ENCODE measurements at regions not wholly inside any gene's neighbourhood (a gene's known extent, or its start where the extent isn't known, plus 50 kb on each side); places are given as distances from the start of the nearest gene placed in this dataset.

GRCh38 chr9:99579964-99580363 is 241.7 kb upstream of the NR4A3 start:
- DNase-seq: no peak
- no peak overlapping the region for H3K9ac ChIP-seq (ENCODE audit: low read length in 3 of 3)
- no peaks in the 10 kb centered on the region for H3K4me1 ChIP-seq (ENCODE audit: control insufficient read depth in 2 of 3, insufficient read depth in 2 of 3, low read depth in 1 of 3, low read length in 3 of 3)
- intact Hi-C loops (cut with DNase I): no loop called here
- H3K27ac ChIP-seq (ENCODE audit: low read depth in 2 of 2, low read length in 2 of 2): no peak overlapping the region
- no peak overlapping the region for H3K4me3 ChIP-seq (ENCODE audit: low read length in 3 of 3)
- H3K36me3 ChIP-seq (ENCODE audit: control insufficient read depth in 2 of 3, insufficient read depth in 3 of 3, low read length in 3 of 3): no peaks in the 10 kb centered on the region
- H3K9me3 ChIP-seq (ENCODE audit: control insufficient read depth in 2 of 3, insufficient read depth in 1 of 3, low read length in 3 of 3): no peaks in the 10 kb centered on the region
- TF ChIP-seq CTCF (IDR thresholded peaks at IDR 0.05; ENCODE audit: borderline replicate concordance, extremely low read depth, insufficient read depth): no peak
- H3K27me3 ChIP-seq (ENCODE audit: control insufficient read depth, insufficient read depth, low read length): no peaks in the 10 kb centered on the region
- no peak for FAIRE-seq

GRCh38 chr9:99582814-99583213 is 238.9 kb upstream of the NR4A3 start:
- no peak for FAIRE-seq
- Histone ChIP-seq H3K4me1 (ENCODE audit: control insufficient read depth in 2 of 3, insufficient read depth in 2 of 3, low read depth in 1 of 3, low read length in 3 of 3) (no peaks in the 10 kb centered on the region), H3K4me3 (ENCODE audit: low read length in 3 of 3) (no peak overlapping the region), H3K9me3 (ENCODE audit: control insufficient read depth in 2 of 3, insufficient read depth in 1 of 3, low read length in 3 of 3) (no peaks in the 10 kb centered on the region), H3K36me3 (ENCODE audit: control insufficient read depth in 2 of 3, insufficient read depth in 3 of 3, low read length in 3 of 3) (no peaks in the 10 kb centered on the region), H3K9ac (ENCODE audit: low read length in 3 of 3) (no peak overlapping the region), H3K27me3 (ENCODE audit: control insufficient read depth, insufficient read depth, low read length) (no peaks in the 10 kb centered on the region), H3K27ac (ENCODE audit: low read depth in 2 of 2, low read length in 2 of 2) (no peak overlapping the region)
- no peak for TF ChIP-seq CTCF (IDR thresholded peaks at IDR 0.05; ENCODE audit: borderline replicate concordance, extremely low read depth, insufficient read depth)
- no peak for DNase-seq
- intact Hi-C loops (cut with DNase I): no loop called here

- FAIRE-seq: no peak
- DNase-seq: no peak
- intact Hi-C loops (cut with DNase I): no loop called here
- Histone ChIP-seq H3K36me3 (ENCODE audit: control insufficient read depth in 2 of 3, insufficient read depth in 3 of 3, low read length in 3 of 3) (no peaks in the 10 kb centered on the region), H3K27me3 (ENCODE audit: control insufficient read depth, insufficient read depth, low read length) (no peaks in the 10 kb centered on the region), H3K27ac (ENCODE audit: low read depth in 2 of 2, low read length in 2 of 2) (no peak overlapping the region), H3K4me1 (ENCODE audit: control insufficient read depth in 2 of 3, insufficient read depth in 2 of 3, low read depth in 1 of 3, low read length in 3 of 3) (no peaks in the 10 kb centered on the region), H3K9ac (ENCODE audit: low read length in 3 of 3) (no peak overlapping the region), H3K4me3 (ENCODE audit: low read length in 3 of 3) (no peak overlapping the region), H3K9me3 (ENCODE audit: control insufficient read depth in 2 of 3, insufficient read depth in 1 of 3, low read length in 3 of 3) (no peaks in the 10 kb centered on the region)
- TF ChIP-seq CTCF (IDR thresholded peaks at IDR 0.05; ENCODE audit: borderline replicate concordance, extremely low read depth, insufficient read depth): no peak
Measured at GRCh38 chr9:99588299-99588698, 233.4 kb upstream of the NR4A3 start.

- no peaks in the 10 kb centered on the region for H3K27me3 ChIP-seq (ENCODE audit: control insufficient read depth, insufficient read depth, low read length)
- DNase-seq (no peak), FAIRE-seq (no peak)
- H3K36me3 ChIP-seq (ENCODE audit: control insufficient read depth in 2 of 3, insufficient read depth in 3 of 3, low read length in 3 of 3): no peaks in the 10 kb centered on the region
- no peak overlapping the region for H3K9ac ChIP-seq (ENCODE audit: low read length in 3 of 3)
- no peak for TF ChIP-seq CTCF (IDR thresholded peaks at IDR 0.05; ENCODE audit: borderline replicate concordance, extremely low read depth, insufficient read depth)
- intact Hi-C loops (cut with DNase I): no loop called here
- no peak overlapping the region for H3K4me3 ChIP-seq (ENCODE audit: low read length in 3 of 3)
- H3K27ac ChIP-seq (ENCODE audit: low read depth in 2 of 2, low read length in 2 of 2): no peak overlapping the region
- no peaks in the 10 kb centered on the region for H3K4me1 ChIP-seq (ENCODE audit: control insufficient read depth in 2 of 3, insufficient read depth in 2 of 3, low read depth in 1 of 3, low read length in 3 of 3)
- no peaks in the 10 kb centered on the region for H3K9me3 ChIP-seq (ENCODE audit: control insufficient read depth in 2 of 3, insufficient read depth in 1 of 3, low read length in 3 of 3)
Measured at GRCh38 chr9:99588747-99589146, 232.9 kb upstream of the NR4A3 start.

Data from kidney (tissue), 13 donors.